ENCODE measurements at regions not wholly inside any gene's neighbourhood (a gene's known extent, or its start where the extent isn't known, plus 50 kb on each side); places are given as distances from the start of the nearest gene placed in this dataset.
A peak's percentile ranks its signal among the peaks of the same experiment; 100 is the strongest.

GRCh38 chr18:46321955-46322354, 217.8 kb downstream of the HAUS1 start:
- DNase-seq: no peak

GRCh38 chr18:46322411-46322891, 218.3 kb downstream of the HAUS1 start:
- DNase-seq: no peak

- DNase-seq: no peak
These were observed 218.8 kb downstream of the HAUS1 start for GRCh38 chr18:46322941-46323340.

GRCh38 chr18:46324087-46324955, 220.1 kb downstream of the HAUS1 start:
- peak in 1 of 56 donors; percentile 12 for DNase-seq

GRCh38 chr18:46325895-46326294, 221.7 kb downstream of the HAUS1 start:
- no peak for DNase-seq

GRCh38 chr18:46329736-46330246, 225.6 kb downstream of the HAUS1 start:
- DNase-seq: no peak

- no peak for DNase-seq
These were observed 227.1 kb downstream of the HAUS1 start for GRCh38 chr18:46331316-46331715.

- no peak for DNase-seq
These were observed 228.2 kb downstream of the HAUS1 start for GRCh38 chr18:46332286-46332801.

- peak in 14 of 56 donors; percentile 1 to 49 (median 28) for DNase-seq
These were observed 228.7 kb downstream of the HAUS1 start for GRCh38 chr18:46332921-46333341.

- peak in 29 of 56 donors; percentile 9 to 70 (median 40) for DNase-seq
These were observed 229.4 kb downstream of the HAUS1 start for GRCh38 chr18:46333431-46334135.

- peak in 16 of 56 donors; percentile 4 to 50 (median 12) for DNase-seq
These were observed 230.7 kb downstream of the HAUS1 start for GRCh38 chr18:46334868-46335281.

- peak in 7 of 56 donors; percentile 6 to 33 (median 11) for DNase-seq
These were observed 231.4 kb downstream of the HAUS1 start for GRCh38 chr18:46335534-46336101.

- no peak for DNase-seq
These were observed 232.3 kb downstream of the HAUS1 start for GRCh38 chr18:46336278-46337111.

GRCh38 chr18:46337271-46337670, 233.1 kb downstream of the HAUS1 start:
- DNase-seq: no peak

- no peak for DNase-seq
These were observed 234.0 kb downstream of the HAUS1 start for GRCh38 chr18:46338205-46338604.

- no peak for DNase-seq
These were observed 234.6 kb downstream of the HAUS1 start for GRCh38 chr18:46338766-46339165.

GRCh38 chr18:46340716-46341115, 236.5 kb downstream of the HAUS1 start:
- no peak for DNase-seq

GRCh38 chr18:46341986-46342525, 237.9 kb downstream of the HAUS1 start:
- DNase-seq: no peak

- no peak for DNase-seq
These were observed 239.3 kb downstream of the HAUS1 start for GRCh38 chr18:46343456-46343855.

GRCh38 chr18:46343931-46344372, 239.8 kb downstream of the HAUS1 start:
- no peak for DNase-seq
